ENCODE measurements at regions not wholly inside any gene's neighbourhood (a gene's known extent, or its start where the extent isn't known, plus 50 kb on each side); places are given as distances from the start of the nearest gene placed in this dataset.
A peak's percentile ranks its signal among the peaks of the same experiment; 100 is the strongest.
"Not testable (repeated sequence)": the region's sequence is repeated elsewhere in the genome, so short reads cannot be mapped to it uniquely, and the experiment has no call there.

GRCh38 chr18:46222093-46222492, 117.9 kb downstream of the HAUS1 start:
- DNase-seq: no peak
- Histone ChIP-seq H3K4me3 (no peak overlapping the region), H3K9me2 (ENCODE audit: insufficient read depth) (no peaks in the 10 kb centered on the region), H3K4me2 (ENCODE audit: unreplicated experiment) (no peak overlapping the region), H3K9me3 (ENCODE audit: low read depth) (no peaks in the 10 kb centered on the region), H3K36me3 (ENCODE audit: low read depth) (no peaks in the 10 kb centered on the region; the same call in 1 of the 2 replicates), H2AFZ (no peak overlapping the region), H3K27me3 (replicated peaks; ENCODE audit: insufficient read depth) (no peaks in the 10 kb centered on the region), H4K20me1 (ENCODE audit: insufficient read depth) (peaks cover 28% of the 10 kb centered on the region), H3F3A (ENCODE audit: insufficient read depth) (peaks cover 38% of the 10 kb centered on the region; the same call in 1 of the 2 replicates), H3K4me1 (ENCODE audit: insufficient read depth) (peaks cover 47% of the 10 kb centered on the region), H3K9ac (no peak overlapping the region), H3K27ac (no peak overlapping the region), H3K79me2 (ENCODE audit: insufficient read depth) (peaks cover 83% of the 10 kb centered on the region)
- WGBS, 2 experiments (ENCODE audit: low coverage in 1 of 2, low lambda C conversion rate in 2 of 2, missing lambda C conversion rate in 2 of 2): 98% methylated on average over 3 of the region's 3 CpGs
- TF ChIP-seq EZH2phosphoT487 (IDR thresholded peaks at IDR 0.05; ENCODE audit: insufficient read depth, low read depth) (no peak), EZH2 (IDR thresholded peaks at IDR 0.05; ENCODE audit: insufficient read depth, poor library complexity, severe bottlenecking) (no peak)
- in situ Hi-C loops (cut with MboI): no loop called here

DNA sequence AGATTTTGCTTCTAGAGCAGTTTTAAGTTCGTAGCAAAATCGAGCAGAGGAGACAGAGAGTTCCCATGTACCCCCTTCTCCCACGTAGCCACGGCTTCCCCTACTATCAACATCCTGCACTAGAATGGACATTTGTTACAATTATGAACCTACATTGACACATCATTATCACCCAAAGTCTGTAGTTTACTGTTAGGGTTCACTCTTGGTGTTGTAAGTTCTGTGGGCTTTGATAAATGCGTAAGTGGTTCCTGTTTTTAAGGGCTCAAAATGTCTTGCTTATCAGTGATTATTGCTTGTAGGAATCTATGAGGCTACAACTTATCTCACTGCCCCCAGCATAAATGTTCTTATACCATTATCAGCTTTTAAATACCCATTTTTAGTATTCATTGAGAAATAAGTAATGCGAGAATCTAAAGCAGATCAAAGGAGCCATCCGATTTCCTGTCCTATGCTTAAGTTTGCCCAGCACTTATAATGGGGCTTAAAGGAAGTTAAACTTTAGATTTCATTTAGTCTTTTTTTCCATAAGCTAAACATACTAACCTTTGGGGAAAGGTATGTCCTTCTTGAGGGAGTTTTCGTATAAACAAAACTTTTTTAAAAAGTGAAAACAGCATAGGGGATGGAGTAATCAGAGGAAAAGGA, 118.7 kb downstream of the HAUS1 start:
- Histone ChIP-seq H4K20me1 (ENCODE audit: insufficient read depth) (peaks cover 30% of the 10 kb centered on the region), H3F3A (ENCODE audit: insufficient read depth) (peaks cover 40% of the 10 kb centered on the region; the same call in 1 of the 2 replicates), H3K9me3 (ENCODE audit: low read depth) (no peaks in the 10 kb centered on the region), H2AFZ (no peak overlapping the region), H3K79me2 (ENCODE audit: insufficient read depth) (peaks cover 83% of the 10 kb centered on the region), H3K36me3 (ENCODE audit: low read depth) (no peaks in the 10 kb centered on the region), H3K27ac (no peak overlapping the region), H3K27me3 (replicated peaks; ENCODE audit: insufficient read depth) (no peaks in the 10 kb centered on the region), H3K4me2 (ENCODE audit: unreplicated experiment) (no peak overlapping the region), H3K4me1 (ENCODE audit: insufficient read depth) (peaks cover 47% of the 10 kb centered on the region), H3K9ac (no peak overlapping the region), H3K4me3 (no peak overlapping the region), H3K9me2 (ENCODE audit: insufficient read depth) (no peaks in the 10 kb centered on the region)
- TF ChIP-seq EZH2phosphoT487 (IDR thresholded peaks at IDR 0.05; ENCODE audit: insufficient read depth, low read depth): no peak
- TF ChIP-seq EZH2 (IDR thresholded peaks at IDR 0.05; ENCODE audit: insufficient read depth, poor library complexity, severe bottlenecking): no peak
- in situ Hi-C loops (cut with MboI): no loop called here
- no peak for DNase-seq
- 98 to 99% methylated on average over 8 of the region's 8 CpGs for WGBS, 2 experiments (ENCODE audit: low coverage in 1 of 2, low lambda C conversion rate in 2 of 2, missing lambda C conversion rate in 2 of 2)

DNA sequence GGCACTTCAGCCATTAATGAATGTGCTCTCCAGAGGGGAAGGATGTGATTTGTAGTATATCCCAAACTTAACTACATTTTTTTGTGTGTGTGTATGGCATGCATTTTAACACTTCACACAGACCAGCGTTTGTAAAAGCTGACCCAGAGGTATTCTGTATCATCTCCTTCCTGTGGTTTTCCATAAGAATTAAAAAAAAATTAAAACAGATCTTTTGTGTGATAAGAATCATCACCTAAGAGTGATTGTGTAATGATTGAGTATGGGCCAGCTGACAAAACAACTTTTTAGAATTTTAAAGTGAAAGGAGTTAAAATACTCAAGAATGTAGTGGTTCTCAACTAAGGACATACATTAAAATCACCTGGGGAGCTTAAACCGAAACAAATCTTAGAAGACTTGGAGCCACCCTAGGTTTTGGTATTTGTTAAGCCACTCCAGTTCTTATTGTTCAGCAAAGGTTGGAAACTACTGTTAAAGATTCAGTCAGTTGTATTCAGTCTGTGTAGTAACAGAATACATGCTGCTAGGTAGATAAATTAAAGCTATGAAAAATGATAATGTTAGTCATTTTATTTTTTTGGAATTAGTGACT, 120.1 kb downstream of the HAUS1 start:
- Histone ChIP-seq H3K9me3 (ENCODE audit: low read depth) (no peaks in the 10 kb centered on the region), H3K9ac (no peak overlapping the region), H3K4me1 (ENCODE audit: insufficient read depth) (peaks cover 47% of the 10 kb centered on the region), H3K4me2 (ENCODE audit: unreplicated experiment) (peak overlapping the region; percentile 21), H2AFZ (no peak overlapping the region), H3F3A (ENCODE audit: insufficient read depth) (peaks cover 40% of the 10 kb centered on the region; the same call in 1 of the 2 replicates), H3K79me2 (ENCODE audit: insufficient read depth) (peaks cover 83% of the 10 kb centered on the region), H3K9me2 (ENCODE audit: insufficient read depth) (no peaks in the 10 kb centered on the region), H3K36me3 (ENCODE audit: low read depth) (no peaks in the 10 kb centered on the region), H3K4me3 (no peak overlapping the region), H3K27ac (no peak overlapping the region), H4K20me1 (ENCODE audit: insufficient read depth) (peaks cover 30% of the 10 kb centered on the region), H3K27me3 (replicated peaks; ENCODE audit: insufficient read depth) (no peaks in the 10 kb centered on the region)
- in situ Hi-C loops (cut with MboI): no loop called here
- TF ChIP-seq EZH2 (IDR thresholded peaks at IDR 0.05; ENCODE audit: insufficient read depth, poor library complexity, severe bottlenecking): no peak
- DNase-seq: peak; percentile 22
- 47 to 50% methylated on average over 2 of the region's 2 CpGs for whole genome bisulfite sequencing, 2 experiments (ENCODE audit: low coverage in 1 of 2, low lambda C conversion rate in 2 of 2, missing lambda C conversion rate in 2 of 2)

GRCh38 chr18:46226461-46226860, 122.3 kb downstream of the HAUS1 start:
- peak overlapping the region; percentile 14 for H3K4me2 ChIP-seq (ENCODE audit: unreplicated experiment)
- no peaks in the 10 kb centered on the region for H3K9me3 ChIP-seq (ENCODE audit: low read depth)
- no peak overlapping the region for H2AFZ ChIP-seq
- in situ Hi-C loops (cut with MboI): no loop called here
- H3K27me3 ChIP-seq (replicated peaks; ENCODE audit: insufficient read depth): no peaks in the 10 kb centered on the region
- H4K20me1 ChIP-seq (ENCODE audit: insufficient read depth): peaks cover 29% of the 10 kb centered on the region
- H3K4me1 ChIP-seq (ENCODE audit: insufficient read depth): peaks cover 33% of the 10 kb centered on the region
- TF ChIP-seq EZH2 (IDR thresholded peaks at IDR 0.05; ENCODE audit: insufficient read depth, poor library complexity, severe bottlenecking) (no peak), EZH2phosphoT487 (IDR thresholded peaks at IDR 0.05; ENCODE audit: insufficient read depth, low read depth) (no peak)
- no peaks in the 10 kb centered on the region for H3K9me2 ChIP-seq (ENCODE audit: insufficient read depth)
- DNase-seq: peak; percentile 75
- peaks cover 32% of the 10 kb centered on the region; the same call in 1 of the 2 replicates for H3F3A ChIP-seq (ENCODE audit: insufficient read depth)
- no peaks in the 10 kb centered on the region for H3K36me3 ChIP-seq (ENCODE audit: low read depth)
- H3K4me3 ChIP-seq: no peak overlapping the region
- H3K9ac ChIP-seq: no peak overlapping the region
- 96 to 100% methylated on average over 1 of the region's 1 CpG for WGBS, 2 experiments (ENCODE audit: low coverage in 1 of 2, low lambda C conversion rate in 2 of 2, missing lambda C conversion rate in 2 of 2)
- no peak overlapping the region for H3K27ac ChIP-seq
- peaks cover 84% of the 10 kb centered on the region for H3K79me2 ChIP-seq (ENCODE audit: insufficient read depth)

- H3K27ac ChIP-seq; H3K9ac ChIP-seq; in situ Hi-C loops (cut with MboI); H3K36me3 ChIP-seq (ENCODE audit: low read depth); DNase-seq; H3K27me3 ChIP-seq (replicated peaks; ENCODE audit: insufficient read depth); H3K9me3 ChIP-seq (ENCODE audit: low read depth); H3K4me3 ChIP-seq; H3K9me2 ChIP-seq (ENCODE audit: insufficient read depth); H4K20me1 ChIP-seq (ENCODE audit: insufficient read depth); H3K4me2 ChIP-seq (ENCODE audit: unreplicated experiment); H2AFZ ChIP-seq: not testable (repeated sequence)
- H3K79me2 ChIP-seq (ENCODE audit: insufficient read depth): peaks cover 83% of the 10 kb centered on the region
- peaks cover 16% of the 10 kb centered on the region; the same call in 1 of the 2 replicates for H3F3A ChIP-seq (ENCODE audit: insufficient read depth)
- peaks cover 19% of the 10 kb centered on the region for H3K4me1 ChIP-seq (ENCODE audit: insufficient read depth)
- WGBS, 2 experiments (ENCODE audit: low coverage in 1 of 2, low lambda C conversion rate in 2 of 2, missing lambda C conversion rate in 2 of 2): 96 to 97% methylated on average over 11 of the region's 11 CpGs
Observed at GRCh38 chr18:46229641-46230040, 125.5 kb downstream of the HAUS1 start.
